Stimulated activated CD4-positive, alpha-beta T cell treated with anti-CD3 and anti-CD28 coated beads, Interleukin-2, amount 100 ng/mL, for 48 hours (primary cell): ENCODE measurements at regions not wholly inside any gene's neighbourhood (a gene's known extent, or its start where the extent isn't known, plus 50 kb on each side); places are given as distances from the start of the nearest gene placed in this dataset.

ENCODE experiments used
- DNase-seq, 2 donors: peaks; one replicate each; pipeline ENCODE4 v3.0.0-alpha.2; 2020

DNA sequence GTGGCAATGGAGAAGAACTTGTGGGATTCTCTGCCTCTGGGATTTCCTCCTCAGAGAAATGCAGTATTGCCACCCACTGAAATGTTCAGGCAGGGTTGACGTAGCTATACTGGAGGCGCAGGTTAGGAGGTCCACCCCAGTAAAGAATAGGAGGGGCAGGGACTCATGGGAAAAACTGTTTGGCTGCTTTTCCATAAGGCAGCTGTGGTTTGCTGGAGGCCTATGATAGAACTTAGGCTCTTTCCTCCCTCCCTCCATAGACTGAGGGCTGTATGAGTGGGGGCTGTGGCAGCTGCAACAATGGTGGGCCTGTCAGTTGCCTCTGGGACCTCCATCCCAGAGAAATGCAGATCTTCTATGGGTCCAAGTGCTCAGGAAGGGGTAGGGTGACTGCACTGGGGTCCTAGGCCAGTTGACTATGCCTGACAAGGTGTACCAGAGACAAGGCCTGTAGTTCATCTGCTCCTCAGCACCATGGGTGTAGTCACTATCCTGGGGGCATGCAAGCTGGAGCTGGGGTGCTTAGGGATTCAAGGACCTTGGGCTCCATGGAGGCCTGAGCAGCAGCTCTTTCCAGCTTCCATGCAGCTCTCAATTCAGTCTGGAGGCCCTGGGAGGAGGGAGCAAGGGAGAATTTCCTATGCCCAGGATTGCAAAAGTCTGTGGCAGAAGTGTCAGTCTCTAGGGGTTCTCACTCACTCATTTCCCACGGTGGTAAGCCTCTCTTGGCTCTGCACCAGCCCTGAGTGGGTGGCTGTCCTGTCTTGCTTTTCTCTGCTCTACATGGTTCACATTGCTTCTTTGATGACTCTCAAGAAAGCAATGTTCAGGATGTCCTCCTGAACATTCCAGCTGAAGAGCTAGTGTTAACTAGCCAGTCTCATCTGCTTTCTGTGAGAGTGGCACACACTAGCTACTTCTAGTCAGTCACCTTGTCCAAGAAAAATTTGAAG lies 353.0 kb downstream of the IDS start:
- DNase-seq, result no peak

DNA sequence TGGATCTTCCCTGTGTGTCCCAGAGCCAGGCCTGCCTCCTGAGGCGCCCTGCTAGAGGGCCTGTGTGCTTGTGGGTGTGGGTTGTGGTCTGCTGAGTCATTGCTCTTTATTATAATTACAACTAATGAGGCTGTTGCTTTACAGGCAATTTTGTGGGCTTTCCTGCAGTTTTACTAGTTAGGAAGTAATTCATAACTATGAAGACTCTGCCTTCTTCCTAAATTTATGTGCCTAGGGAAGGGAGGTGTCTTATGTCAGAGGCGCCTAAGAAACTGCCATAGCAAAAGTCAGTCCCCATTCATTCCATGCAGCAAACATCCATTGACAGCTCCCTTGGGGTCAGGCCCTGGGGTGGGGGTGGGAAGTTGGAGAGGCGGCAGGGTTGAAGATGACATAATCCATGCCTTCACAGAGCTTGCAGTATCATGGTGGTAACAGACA lies 359.2 kb downstream of the IDS start:
- DNase-seq, result no peak

DNA sequence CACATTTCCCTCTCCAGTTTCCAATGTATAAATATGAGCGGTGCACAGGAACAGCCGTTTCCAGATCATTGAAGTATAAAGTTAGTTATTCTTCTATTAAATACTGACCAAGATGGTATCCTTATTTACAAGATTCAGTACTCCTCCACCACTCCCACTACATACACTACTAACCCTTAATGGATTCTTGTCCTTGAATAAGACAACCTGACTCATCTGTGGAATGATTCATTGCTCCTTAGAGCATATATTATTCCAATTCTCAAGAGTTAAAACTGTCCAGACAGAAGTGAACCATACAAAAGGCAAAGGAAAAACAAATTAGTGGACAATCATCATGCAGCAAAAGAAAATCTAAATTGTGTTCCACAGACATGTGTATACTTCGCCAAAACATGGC lies 373.3 kb downstream of the IDS start:
- DNase-seq, result no peak

DNA sequence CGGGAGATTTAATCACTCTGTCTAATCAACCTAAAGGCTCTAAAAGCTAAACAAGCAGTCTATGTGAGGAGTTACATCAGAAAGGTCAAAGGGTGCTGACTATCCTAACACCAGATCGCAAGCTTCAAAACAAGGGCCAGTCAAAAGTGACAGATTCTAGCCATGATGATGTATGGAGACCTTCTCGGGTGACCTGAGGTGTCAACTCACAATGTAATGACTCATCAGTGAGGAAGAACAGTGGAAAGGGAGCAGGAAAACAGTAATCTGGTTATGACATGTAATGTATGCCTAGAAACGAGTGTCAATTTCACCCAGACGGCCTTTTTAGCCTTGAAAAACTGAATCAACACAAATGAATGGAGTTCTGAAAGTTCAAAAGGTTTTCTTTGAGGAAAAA lies 375.3 kb downstream of the IDS start:
- DNase-seq, result no peak

DNA sequence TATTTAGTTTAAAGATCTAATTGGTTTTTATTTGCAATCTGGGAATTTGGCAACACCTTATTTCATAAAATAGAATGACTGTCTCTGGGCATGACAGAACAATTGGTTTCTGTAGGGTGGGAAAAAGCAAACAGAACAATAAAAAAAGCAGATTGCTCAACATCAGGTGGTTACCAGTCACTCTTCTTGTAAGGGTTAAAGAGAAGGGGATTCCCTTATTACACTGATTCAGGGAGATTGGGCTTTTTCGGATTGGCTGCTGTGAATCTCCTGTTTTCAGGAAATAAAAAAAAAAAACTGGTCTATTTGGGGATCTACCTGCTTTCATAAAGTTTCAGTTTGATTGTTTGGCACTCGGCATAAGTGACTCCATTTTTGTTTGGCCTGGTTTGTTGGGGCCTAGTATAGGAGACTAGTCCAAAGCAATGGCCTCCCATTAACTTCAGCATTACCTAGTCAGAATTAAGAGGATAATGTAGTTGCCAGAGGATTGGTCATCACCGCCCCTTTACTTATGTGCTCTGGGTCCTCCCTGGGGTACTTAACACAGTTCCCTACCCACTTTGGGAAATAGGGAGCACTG lies 380.5 kb downstream of the IDS start:
- DNase-seq, result no peak

DNA sequence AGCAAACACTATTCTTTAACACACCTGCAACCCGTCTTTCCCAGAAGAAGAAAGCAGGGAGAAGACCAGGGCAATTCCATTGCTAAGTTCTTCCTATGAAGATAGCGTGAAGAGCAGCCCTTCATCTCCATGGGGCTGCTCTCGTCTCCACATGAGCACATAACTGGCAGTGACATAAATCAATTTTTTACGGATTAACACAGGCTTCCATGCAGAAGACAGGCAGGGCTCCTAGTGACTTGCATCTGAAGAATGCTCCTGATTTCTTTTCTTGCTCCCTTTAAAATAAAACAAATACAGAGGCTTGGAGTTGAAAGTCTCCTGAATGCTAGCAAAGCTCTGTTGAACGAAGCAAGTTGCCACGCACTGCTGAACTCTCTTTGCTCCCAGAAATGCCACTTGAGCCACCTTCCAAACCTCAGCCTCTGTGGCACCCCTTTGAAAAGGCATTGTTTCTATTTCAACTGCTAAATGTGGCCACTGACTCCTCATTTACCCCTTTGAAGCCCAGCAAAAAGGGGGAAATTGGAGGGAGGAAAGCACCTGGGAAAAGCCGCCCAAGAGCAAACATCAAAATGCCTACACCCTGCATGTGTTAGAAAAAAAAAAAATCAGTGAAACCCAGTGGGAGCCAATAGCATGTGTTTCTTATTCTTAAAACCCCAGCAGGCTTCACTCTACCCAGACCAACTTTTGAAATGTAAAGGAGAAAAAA lies 383.7 kb downstream of the IDS start:
- DNase-seq, result no peak

DNA sequence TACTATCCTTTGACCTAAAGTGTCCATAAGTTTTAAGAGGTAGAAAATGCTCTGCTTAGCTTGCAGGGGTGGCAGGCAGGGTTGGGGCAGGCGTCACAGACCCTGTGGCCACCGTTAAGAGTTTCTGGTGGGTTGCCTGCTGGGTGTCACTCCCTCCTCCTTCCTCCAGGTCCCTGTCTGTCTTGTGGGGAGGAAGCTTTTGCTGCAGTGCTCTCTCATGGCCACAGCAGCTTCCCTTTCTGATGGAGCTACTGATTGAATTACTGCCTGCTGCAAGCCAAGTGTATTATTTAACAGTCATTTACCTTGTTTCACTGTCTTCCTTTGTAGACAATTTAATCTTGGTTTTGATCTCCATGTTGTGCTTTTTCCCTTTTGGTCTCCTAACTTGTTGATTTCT lies 384.6 kb downstream of the IDS start:
- no peak for DNase-seq

DNA sequence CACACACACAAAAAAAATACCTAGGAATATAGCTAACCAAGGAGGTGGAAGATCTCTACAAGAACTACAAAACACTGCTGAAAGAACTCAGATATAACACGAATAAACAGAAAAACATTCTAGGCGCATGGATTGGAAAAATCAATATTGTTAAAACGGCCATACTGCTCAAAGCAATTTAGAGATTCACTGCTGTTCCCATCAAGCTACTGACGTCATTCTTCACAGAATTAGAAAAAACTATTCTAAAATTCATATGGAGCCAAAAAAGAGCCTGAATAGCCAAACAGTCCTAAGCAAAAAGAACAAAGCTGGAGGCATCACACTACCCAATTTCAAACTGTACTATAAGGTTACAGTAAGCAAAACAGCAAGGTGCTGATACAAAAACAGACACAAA lies 390.2 kb downstream of the IDS start:
- DNase-seq, result no peak

DNA sequence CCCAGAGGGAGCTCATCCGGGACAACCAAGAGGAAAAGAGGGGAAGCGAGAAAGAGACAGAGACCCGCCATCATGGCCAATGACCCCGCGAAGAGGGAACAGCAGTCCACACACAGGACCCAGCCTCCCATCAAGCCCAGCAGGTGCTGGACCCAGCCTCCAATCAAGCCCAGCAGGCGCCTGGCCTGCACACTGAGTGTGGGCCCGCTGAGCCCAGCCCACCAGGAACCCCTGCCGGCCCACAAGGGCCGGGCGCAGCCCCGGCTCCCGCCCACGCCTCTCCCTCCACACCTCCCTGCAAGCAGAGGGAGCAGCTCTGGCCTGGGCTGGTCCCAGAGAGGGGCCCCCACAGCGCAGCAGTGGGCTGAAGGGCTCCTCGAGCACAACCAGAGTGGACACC lies 391.1 kb downstream of the IDS start:
- DNase-seq, result no peak

DNA sequence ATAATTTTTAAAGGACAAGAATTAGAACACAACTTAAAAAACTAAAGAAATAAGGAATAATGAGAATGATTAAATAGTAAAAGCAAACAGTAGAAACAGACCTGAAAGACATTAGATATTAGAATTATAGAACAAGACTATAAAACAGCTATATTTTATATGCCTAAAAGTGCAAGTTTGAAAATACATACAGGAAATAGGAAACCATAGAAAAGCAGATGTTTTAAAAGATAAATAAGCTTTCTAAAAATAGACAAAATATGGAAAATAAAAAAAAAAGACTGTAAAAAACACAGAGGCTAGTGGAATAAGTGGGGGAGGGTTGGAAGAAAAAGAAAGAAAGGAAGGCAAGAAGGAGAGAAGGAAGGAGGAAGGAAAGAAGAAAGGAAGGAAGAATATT lies 407.3 kb downstream of the IDS start:
- DNase-seq, result no peak

DNA sequence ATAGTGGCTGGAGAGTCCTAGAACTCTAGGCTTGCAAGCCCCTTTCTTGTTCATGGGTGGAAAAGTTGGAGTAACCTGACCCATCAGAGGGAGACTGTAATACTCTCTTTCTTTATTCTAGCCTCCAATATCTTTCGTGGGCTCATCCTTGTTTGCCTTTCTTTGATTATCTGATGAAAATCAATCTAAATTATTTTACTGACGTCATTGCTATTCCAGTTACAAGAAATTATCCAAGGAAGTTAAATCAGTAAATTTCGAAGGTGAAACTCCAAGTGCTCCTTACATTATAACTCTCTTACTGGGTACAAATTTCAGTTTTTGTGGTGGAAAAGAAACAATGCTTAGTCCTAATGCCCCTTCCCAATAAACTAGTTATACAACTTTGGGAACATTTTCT lies 412.9 kb downstream of the IDS start:
- DNase-seq, result no peak

DNA sequence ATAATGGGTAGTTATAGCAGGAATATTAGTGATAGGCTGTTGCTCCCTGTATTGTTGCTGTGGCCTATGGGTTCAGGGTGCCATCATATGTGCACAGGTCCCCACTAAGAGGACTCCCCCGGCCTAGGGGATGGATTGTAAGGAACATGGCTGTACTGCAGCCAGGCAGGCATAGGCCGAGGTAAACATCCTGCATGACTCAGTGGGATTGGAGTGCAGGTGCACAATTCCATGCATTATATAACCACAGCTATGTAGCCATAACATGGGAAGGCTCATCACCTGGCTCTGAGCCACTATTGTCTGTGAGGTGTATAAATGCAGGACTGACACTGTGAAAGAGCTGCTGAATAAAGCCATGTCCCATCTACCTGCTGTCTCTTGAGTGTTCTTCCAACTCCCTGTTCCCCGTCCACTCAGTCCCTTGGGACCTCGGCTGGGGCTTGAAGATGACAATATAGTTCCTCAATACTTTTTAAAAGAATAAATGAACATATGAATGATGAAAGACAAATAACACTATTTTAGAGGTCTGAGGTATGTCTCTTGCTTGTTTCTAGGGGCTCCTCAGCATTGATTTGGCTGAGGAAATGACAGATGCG lies 425.2 kb downstream of the IDS start:
- no peak for DNase-seq

DNA sequence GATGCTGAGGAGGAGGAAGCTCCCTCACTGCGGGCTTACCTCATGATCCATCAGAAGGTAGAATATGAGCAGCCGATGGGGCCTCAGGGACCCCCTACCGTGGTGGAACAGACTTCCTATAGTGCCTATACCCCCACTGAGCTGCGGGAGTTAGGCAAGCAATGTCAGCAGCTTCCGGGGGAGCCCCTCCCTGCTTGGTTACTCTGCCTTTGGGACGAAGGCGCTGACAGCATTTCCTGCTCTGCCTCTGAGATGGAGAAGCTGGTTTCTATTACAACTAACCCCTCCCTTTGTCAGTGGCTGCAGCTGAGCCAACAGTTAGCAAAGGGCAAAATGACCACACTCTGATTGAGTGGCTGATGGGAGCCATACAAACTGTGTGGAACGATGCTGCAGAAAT lies 430.7 kb downstream of the IDS start:
- no peak for DNase-seq

DNA sequence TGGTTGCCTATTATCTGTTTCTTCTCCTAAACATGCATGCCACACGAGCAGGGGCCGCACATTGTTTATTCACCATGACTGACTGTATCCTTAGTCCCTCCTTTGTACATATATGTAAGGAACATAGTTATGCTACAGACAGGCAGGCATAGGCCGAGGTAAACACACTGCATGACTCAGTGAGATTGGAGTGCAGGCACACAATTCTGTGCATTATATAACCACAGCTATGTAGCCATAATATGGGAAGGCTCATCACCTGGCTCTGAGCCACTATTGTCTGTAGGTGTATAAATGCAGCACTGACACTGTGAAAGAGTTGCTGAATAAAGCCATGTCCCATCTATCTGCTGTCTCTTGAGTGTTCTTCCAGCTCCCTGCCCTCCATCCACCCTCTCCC lies 431.6 kb downstream of the IDS start:
- no peak for DNase-seq

DNA sequence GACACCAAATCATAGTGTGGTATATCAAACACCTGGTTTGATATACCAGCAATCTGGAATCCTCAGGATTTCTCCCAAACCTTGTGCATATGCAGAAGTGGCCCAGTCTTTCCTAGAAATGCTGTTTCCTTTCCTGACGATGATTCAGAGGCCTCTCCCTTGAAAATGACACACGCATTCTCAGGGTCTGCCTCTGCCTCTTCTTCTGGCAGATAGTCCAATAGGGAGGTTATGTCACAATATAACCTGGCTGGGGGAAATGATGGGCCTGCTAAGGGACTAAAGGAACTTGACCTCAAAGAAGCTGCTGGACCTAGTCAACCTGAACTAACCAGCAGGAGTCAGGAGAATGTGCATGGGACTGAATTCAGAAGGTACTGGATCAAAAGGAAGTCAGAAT lies 435.2 kb downstream of the IDS start:
- no peak for DNase-seq

DNA sequence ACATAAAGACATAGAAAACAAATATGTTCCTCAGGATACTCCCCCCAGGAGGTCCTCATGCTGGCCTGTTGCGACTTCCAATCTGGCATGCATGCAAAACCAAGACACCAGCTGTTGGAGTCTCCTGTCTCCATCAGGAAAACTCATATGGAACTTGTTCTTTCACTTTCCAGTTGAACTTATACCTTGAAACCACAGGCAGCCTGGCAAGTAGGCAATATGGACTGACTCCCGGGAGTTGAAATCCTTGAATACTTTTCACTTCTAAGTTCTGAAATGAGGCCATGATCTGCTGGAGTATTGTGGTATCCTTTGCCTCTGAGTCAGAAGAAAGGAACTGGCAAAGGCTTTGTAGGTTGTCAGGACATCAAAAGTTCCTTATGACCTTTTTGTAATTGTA lies 444.2 kb downstream of the IDS start:
- no peak for DNase-seq
